H7 (cell line): ENCODE measurements at regions not wholly inside any gene's neighbourhood (a gene's known extent, or its start where the extent isn't known, plus 50 kb on each side); places are given as distances from the start of the nearest gene placed in this dataset.
"Not testable (repeated sequence)": the region's sequence is repeated elsewhere in the genome, so short reads cannot be mapped to it uniquely, and the experiment has no call there.

Experiments
- DNase-seq: peaks from one replicate; pipeline ENCODE4 v3.0.0; 2012
- H3K27me3 ChIP-seq: 2 replicates; pipeline ENCODE4 v1.6.0; 2011; ENCODE audit warnings: mild to moderate bottlenecking, low read length; ENCODE audit not compliant: control insufficient read depth, insufficient read depth
- H3K36me3 ChIP-seq: replicated peaks from 2 replicates; pipeline ENCODE4 v1.5.1; 2011; ENCODE audit warnings: low read length; ENCODE audit not compliant: control insufficient read depth, insufficient read depth
- H3K4me3 ChIP-seq: 2 replicates; pipeline ENCODE4 v1.5.1; 2011; ENCODE audit warnings: low read depth, mild to moderate bottlenecking, control low read depth, low read length, moderate library complexity; ENCODE audit not compliant: insufficient read depth

- H3K36me3 ChIP-seq, H3K27me3 ChIP-seq, H3K4me3 ChIP-seq, DNase-seq: not testable (repeated sequence)
Observed at GRCh38 chr3:69609566-69609965, 129.7 kb upstream of the MITF start.

GRCh38 chr3:69607466-69608305 lies 131.6 kb upstream of the MITF start:
- H3K4me3 ChIP-seq, result no peak overlapping the region
- no peak for DNase-seq
- no peaks in the 10 kb centered on the region for H3K27me3 ChIP-seq
- H3K36me3 ChIP-seq, result no peaks in the 10 kb centered on the region

- H3K27me3 ChIP-seq, result no peaks in the 10 kb centered on the region
Observed at GRCh38 chr3:69605867-69606266, 133.4 kb upstream of the MITF start.

GRCh38 chr3:69604735-69605450 lies 134.4 kb upstream of the MITF start:
- no peak for DNase-seq
- Histone ChIP-seq H3K36me3 (no peaks in the 10 kb centered on the region), H3K4me3 (no peak overlapping the region), H3K27me3 (no peaks in the 10 kb centered on the region)

More at GRCh38 chr3:69605867-69606266, 133.4 kb upstream of the MITF start:
- DNase-seq, result no peak
- no peaks in the 10 kb centered on the region for H3K36me3 ChIP-seq
- H3K4me3 ChIP-seq, result no peak overlapping the region

- DNase-seq, result no peak
- Histone ChIP-seq H3K36me3 (no peaks in the 10 kb centered on the region), H3K27me3 (no peaks in the 10 kb centered on the region), H3K4me3 (no peak overlapping the region)
Observed at GRCh38 chr3:69602112-69602511, 137.2 kb upstream of the MITF start.

GRCh38 chr3:69594286-69594685 lies 145.0 kb upstream of the MITF start:
- DNase-seq, result no peak
- Histone ChIP-seq H3K36me3 (no peaks in the 10 kb centered on the region), H3K27me3 (no peaks in the 10 kb centered on the region), H3K4me3 (no peak overlapping the region)

GRCh38 chr3:69591164-69591736 lies 148.0 kb upstream of the MITF start:
- Histone ChIP-seq H3K27me3 (no peaks in the 10 kb centered on the region), H3K4me3 (no peak overlapping the region), H3K36me3 (no peaks in the 10 kb centered on the region)
- no peak for DNase-seq

GRCh38 chr3:69590111-69590510 lies 149.2 kb upstream of the MITF start:
- Histone ChIP-seq H3K36me3 (no peaks in the 10 kb centered on the region), H3K27me3 (no peaks in the 10 kb centered on the region), H3K4me3 (no peak overlapping the region)
- no peak for DNase-seq

GRCh38 chr3:69588170-69588569 lies 151.1 kb upstream of the MITF start:
- DNase-seq, result no peak
- H3K36me3 ChIP-seq, result no peaks in the 10 kb centered on the region
- H3K4me3 ChIP-seq, result no peak overlapping the region
- no peaks in the 10 kb centered on the region for H3K27me3 ChIP-seq

GRCh38 chr3:69585472-69585871 lies 153.8 kb upstream of the MITF start:
- Histone ChIP-seq H3K27me3 (no peaks in the 10 kb centered on the region), H3K4me3 (no peak overlapping the region), H3K36me3 (no peaks in the 10 kb centered on the region)
- DNase-seq, result no peak

- H3K4me3 ChIP-seq, result no peak overlapping the region
- no peak for DNase-seq
- H3K27me3 ChIP-seq, result no peaks in the 10 kb centered on the region
- H3K36me3 ChIP-seq, result no peaks in the 10 kb centered on the region
Observed at GRCh38 chr3:69582044-69582443, 157.2 kb upstream of the MITF start.

GRCh38 chr3:69579306-69580041 lies 159.8 kb upstream of the MITF start:
- no peaks in the 10 kb centered on the region for H3K27me3 ChIP-seq
- H3K4me3 ChIP-seq, result no peak overlapping the region
- H3K36me3 ChIP-seq, result no peaks in the 10 kb centered on the region
- DNase-seq, result no peak

- DNase-seq, result no peak
- Histone ChIP-seq H3K36me3 (no peaks in the 10 kb centered on the region), H3K27me3 (no peaks in the 10 kb centered on the region), H3K4me3 (no peak overlapping the region)
Observed at GRCh38 chr3:69569520-69569919, 169.7 kb upstream of the MITF start.

GRCh38 chr3:69568951-69569350 lies 170.3 kb upstream of the MITF start:
- DNase-seq, result no peak
- no peaks in the 10 kb centered on the region for H3K36me3 ChIP-seq
- no peak overlapping the region for H3K4me3 ChIP-seq
- no peaks in the 10 kb centered on the region for H3K27me3 ChIP-seq
